Neural progenitor cell (in vitro differentiated cells): ENCODE measurements at regions not wholly inside any gene's neighbourhood (a gene's known extent, or its start where the extent isn't known, plus 50 kb on each side); places are given as distances from the start of the nearest gene placed in this dataset.
"Not testable (repeated sequence)": the region's sequence is repeated elsewhere in the genome, so short reads cannot be mapped to it uniquely, and the experiment has no call there.

Experiments used
- DNase-seq: peaks from one replicate; pipeline ENCODE4 v3.0.0-alpha.2; 2016; ENCODE audit warnings: low spot score
- H2AFZ ChIP-seq: fragments of 200-600 bp; sonication (generic); replicated peaks from 2 replicates; pipeline ENCODE4 v1.6.1; 2016; ENCODE audit warnings: antibody characterized with exemption
- H3F3A ChIP-seq: fragments of 200-600 bp; sonication (generic); 2 replicates; pipeline ENCODE4 v1.6.1; 2016; ENCODE audit warnings: antibody characterized with exemption, low read depth
- H3K27ac ChIP-seq: fragments of 200-600 bp; sonication (generic); 2 replicates; pipeline ENCODE4 v1.5.1; 2016; ENCODE audit warnings: mild to moderate bottlenecking
- H3K27me3 ChIP-seq: fragments of 200-600 bp; sonication (generic); 2 replicates; pipeline ENCODE4 v1.6.1; 2016; ENCODE audit warnings: mild to moderate bottlenecking, moderate library complexity
- H3K36me3 ChIP-seq: fragments of 200-600 bp; sonication (generic); 2 replicates; pipeline ENCODE4 v1.5.1; 2016
- H3K4me1 ChIP-seq: fragments of 200-600 bp; sonication (generic); 2 replicates; pipeline ENCODE4 v1.6.1; 2016; ENCODE audit warnings: mixed run types
- H3K4me2 ChIP-seq: fragments of 200-600 bp; sonication (generic); 2 replicates; pipeline ENCODE4 v1.6.1; 2016
- H3K4me3 ChIP-seq: fragments of 200-600 bp; sonication (generic); 2 replicates; pipeline ENCODE4 v1.5.1; 2016
- H3K79me2 ChIP-seq: fragments of 200-600 bp; sonication (generic); 2 replicates; pipeline ENCODE4 v1.6.1; 2016; ENCODE audit warnings: low read depth
- H3K9ac ChIP-seq: fragments of 200-600 bp; sonication (generic); 2 replicates; pipeline ENCODE4 v1.6.1; 2016
- H3K9me3 ChIP-seq: fragments of 200-600 bp; sonication (generic); 2 replicates; pipeline ENCODE4 v1.5.1; 2016; ENCODE audit warnings: low read depth
- H4K20me1 ChIP-seq: fragments of 200-600 bp; sonication (generic); 2 replicates; pipeline ENCODE4 v1.6.1; 2016; ENCODE audit warnings: low read depth
- H3K27ac Mint-ChIP-seq: 3 replicates; pipeline ENCODE4 v1.8.0; 2021; ENCODE audit warnings: mixed read lengths
- H3K27me3 Mint-ChIP-seq: 2 replicates; pipeline ENCODE4 v1.8.0; 2022; ENCODE audit warnings: low read depth, mild to moderate bottlenecking, inconsistent platforms, moderate library complexity, mixed read lengths; ENCODE audit not compliant: insufficient read depth
- H3K36me3 Mint-ChIP-seq: 3 replicates; pipeline ENCODE4 v1.8.0; 2021; ENCODE audit warnings: mixed read lengths
- H3K4me1 Mint-ChIP-seq: 3 replicates; pipeline ENCODE4 v1.8.0; 2021; ENCODE audit warnings: mixed read lengths
- H3K4me3 Mint-ChIP-seq: 3 replicates; pipeline ENCODE4 v1.8.0; 2021; ENCODE audit warnings: mild to moderate bottlenecking, moderate library complexity, mixed read lengths
- H3K9me3 Mint-ChIP-seq: 3 replicates; pipeline ENCODE4 v1.8.0; 2020; ENCODE audit warnings: mixed read lengths
- CTCF ChIP-seq: fragments of 200-600 bp; sonication (generic); IDR thresholded peaks from 2 replicates; pipeline ENCODE4 v1.5.1; 2017; ENCODE audit warnings: antibody characterized with exemption, mild to moderate bottlenecking
- EZH2 ChIP-seq: fragments of 200-600 bp; sonication (generic); IDR thresholded peaks from 2 replicates; pipeline ENCODE4 v1.6.1; 2017; ENCODE audit warnings: antibody characterized with exemption, mild to moderate bottlenecking, moderate library complexity
- EZH2phosphoT487 ChIP-seq: fragments of 200-600 bp; sonication (generic); IDR thresholded peaks from 2 replicates; pipeline ENCODE4 v1.6.1; 2017; ENCODE audit warnings: antibody characterized with exemption

- no peaks in the 10 kb centered on the region for H3K4me1 Mint-ChIP-seq
- H3K27ac Mint-ChIP-seq: no peak overlapping the region
- no peak for DNase-seq
- no peak overlapping the region for H3K9ac ChIP-seq
- no peaks in the 10 kb centered on the region for H3K36me3 Mint-ChIP-seq
- TF ChIP-seq CTCF (no peak), EZH2phosphoT487 (no peak), EZH2 (no peak)
- no peak overlapping the region for H3K4me3 ChIP-seq
- H3K36me3 ChIP-seq: no peaks in the 10 kb centered on the region
- H4K20me1 ChIP-seq: no peaks in the 10 kb centered on the region
- no peaks in the 10 kb centered on the region for H3K9me3 ChIP-seq
- no peaks in the 10 kb centered on the region for H3K27me3 ChIP-seq
- H3K79me2 ChIP-seq: no peaks in the 10 kb centered on the region
- H3K27me3 Mint-ChIP-seq: peaks cover 2% of the 10 kb centered on the region
- no peaks in the 10 kb centered on the region for H3F3A ChIP-seq
- no peaks in the 10 kb centered on the region for H3K9me3 Mint-ChIP-seq
- H3K4me2 ChIP-seq: no peak overlapping the region
- no peaks in the 10 kb centered on the region for H3K4me1 ChIP-seq
- no peak overlapping the region for H3K27ac ChIP-seq
- H3K4me3 Mint-ChIP-seq: no peak overlapping the region
- no peak overlapping the region for H2AFZ ChIP-seq
These were observed 211.4 kb upstream of the ZRANB2 start for GRCh38 chr1:71292203-71292602.

- H3F3A ChIP-seq, H3K4me1 ChIP-seq, H3K36me3 ChIP-seq, H3K9me3 ChIP-seq, H3K4me3 Mint-ChIP-seq, H2AFZ ChIP-seq, H3K79me2 ChIP-seq, H3K27ac ChIP-seq, H3K27me3 Mint-ChIP-seq, H4K20me1 ChIP-seq, H3K4me3 ChIP-seq, H3K27ac Mint-ChIP-seq, H3K36me3 Mint-ChIP-seq, DNase-seq, H3K4me2 ChIP-seq, H3K9me3 Mint-ChIP-seq, H3K27me3 ChIP-seq, H3K4me1 Mint-ChIP-seq, H3K9ac ChIP-seq: not testable (repeated sequence)
These were observed 209.8 kb upstream of the ZRANB2 start for GRCh38 chr1:71290506-71291237.

GRCh38 chr1:71285529-71285928, 204.7 kb upstream of the ZRANB2 start:
- peaks cover 2% of the 10 kb centered on the region for H3K27me3 Mint-ChIP-seq
- H3K27ac ChIP-seq: no peak overlapping the region
- no peaks in the 10 kb centered on the region for H4K20me1 ChIP-seq
- H3K36me3 ChIP-seq: no peaks in the 10 kb centered on the region
- H3K4me2 ChIP-seq: no peak overlapping the region
- no peaks in the 10 kb centered on the region for H3K36me3 Mint-ChIP-seq
- H3K27ac Mint-ChIP-seq: no peak overlapping the region
- no peak overlapping the region for H2AFZ ChIP-seq
- H3K9ac ChIP-seq: no peak overlapping the region
- H3K4me3 ChIP-seq: no peak overlapping the region
- no peak overlapping the region for H3K4me3 Mint-ChIP-seq
- H3K79me2 ChIP-seq: no peaks in the 10 kb centered on the region
- TF ChIP-seq EZH2phosphoT487 (no peak), EZH2 (no peak), CTCF (no peak)
- peaks cover 7% of the 10 kb centered on the region for H3K9me3 ChIP-seq
- H3K4me1 ChIP-seq: no peaks in the 10 kb centered on the region
- no peaks in the 10 kb centered on the region for H3K4me1 Mint-ChIP-seq
- no peak for DNase-seq
- no peaks in the 10 kb centered on the region for H3F3A ChIP-seq
- H3K27me3 ChIP-seq: no peaks in the 10 kb centered on the region
- peaks cover 7% of the 10 kb centered on the region for H3K9me3 Mint-ChIP-seq

- no peaks in the 10 kb centered on the region for H3K79me2 ChIP-seq
- no peak overlapping the region for H3K27ac Mint-ChIP-seq
- TF ChIP-seq EZH2phosphoT487: no peak
- no peak overlapping the region for H3K4me3 ChIP-seq
- H4K20me1 ChIP-seq: no peaks in the 10 kb centered on the region
- H3K4me2 ChIP-seq: no peak overlapping the region
- H3K9me3 ChIP-seq: no peaks in the 10 kb centered on the region
- no peaks in the 10 kb centered on the region for H3K9me3 Mint-ChIP-seq
- H3K36me3 Mint-ChIP-seq: no peaks in the 10 kb centered on the region
- DNase-seq: no peak
- H3K4me1 Mint-ChIP-seq: peaks cover 8% of the 10 kb centered on the region
- no peak overlapping the region for H3K4me3 Mint-ChIP-seq
- H2AFZ ChIP-seq: no peak overlapping the region
- no peaks in the 10 kb centered on the region for H3K4me1 ChIP-seq
- no peak overlapping the region for H3K9ac ChIP-seq
- H3K27ac ChIP-seq: no peak overlapping the region
- no peaks in the 10 kb centered on the region for H3K27me3 ChIP-seq
- no peaks in the 10 kb centered on the region for H3K36me3 ChIP-seq
- H3F3A ChIP-seq: no peaks in the 10 kb centered on the region
- no peaks in the 10 kb centered on the region for H3K27me3 Mint-ChIP-seq
These were observed 195.6 kb upstream of the ZRANB2 start for GRCh38 chr1:71276466-71276865.
